MM.1S (cell line): ENCODE measurements at regions not wholly inside any gene's neighbourhood (a gene's known extent, or its start where the extent isn't known, plus 50 kb on each side); places are given as distances from the start of the nearest gene placed in this dataset.

ENCODE experiments used
- CTCF ChIP-seq: fragments of 300-600 bp; sonication (generic); IDR thresholded peaks from 2 replicates; pipeline ENCODE4 v1.5.1; 2016; ENCODE audit warnings: antibody characterized with exemption, low read length, mixed read lengths
- EZH2 ChIP-seq: fragments of 300-600 bp; sonication (generic); optimal IDR thresholded peaks from 2 replicates; pipeline ENCODE3; 2017; ENCODE audit warnings: low read depth, mild to moderate bottlenecking, antibody characterized with exemption, low read length, mixed read lengths

- TF ChIP-seq CTCF (no peak), EZH2 (no peak)
Measured at GRCh38 chr20:4602297-4602631, 84.0 kb upstream of the PRNP start.
